Neural cell (in vitro differentiated cells): ENCODE measurements at regions not wholly inside any gene's neighbourhood (a gene's known extent, or its start where the extent isn't known, plus 50 kb on each side); places are given as distances from the start of the nearest gene placed in this dataset.

Source experiments
- H2AFZ ChIP-seq: fragments of 200-600, 300-800 bp; sonication (generic), shearing (Covaris generic); 2 replicates; pipeline ENCODE4 v1.6.0; 2014; ENCODE audit warnings: low read depth, mild to moderate bottlenecking, antibody characterized with exemption, low read length, moderate library complexity
- H3F3A ChIP-seq: fragments of 200-600 bp; shearing (Covaris generic); 2 replicates; pipeline ENCODE4 v1.6.1; 2016; ENCODE audit warnings: mild to moderate bottlenecking, moderate library complexity, mixed read lengths, antibody characterized with exemption, low read length; ENCODE audit not compliant: insufficient read depth, poor library complexity, severe bottlenecking
- H3K27ac ChIP-seq: fragments of 200-600, 300-800 bp; sonication (generic), shearing (Covaris generic); 2 replicates; pipeline ENCODE4 v1.5.1; 2014; ENCODE audit warnings: mild to moderate bottlenecking, low read length, moderate library complexity
- H3K27me3 ChIP-seq: fragments of 300-800, 200-600 bp; sonication (generic), shearing (Covaris generic); 2 replicates; pipeline ENCODE4 v1.6.0; 2014; ENCODE audit warnings: mild to moderate bottlenecking, low read depth, low read length, moderate library complexity; ENCODE audit not compliant: insufficient read depth
- H3K36me3 ChIP-seq: fragments of 300-800, 200-600 bp; sonication (generic), shearing (Covaris generic); 2 replicates; pipeline ENCODE4 v1.5.1; 2014; ENCODE audit warnings: mild to moderate bottlenecking, antibody characterized with exemption, low read length, moderate library complexity; ENCODE audit not compliant: insufficient read depth
- H3K4me2 ChIP-seq: fragments of 300-800, 200-600 bp; sonication (generic), shearing (Covaris generic); 2 replicates; pipeline ENCODE4 v1.6.0; 2014; ENCODE audit warnings: mild to moderate bottlenecking, low read length
- H3K4me3 ChIP-seq: fragments of 300-800, 200-600 bp; sonication (generic), shearing (Covaris generic); 2 replicates; pipeline ENCODE4 v1.5.1; 2014; ENCODE audit warnings: mild to moderate bottlenecking, low read length, moderate library complexity
- H3K79me2 ChIP-seq: fragments of 200-600 bp; shearing (Covaris generic); replicated peaks from 2 replicates; pipeline ENCODE4 v1.6.0; 2014; ENCODE audit warnings: mild to moderate bottlenecking, low read length, moderate library complexity; ENCODE audit not compliant: insufficient read depth
- H3K9ac ChIP-seq: fragments of 300-800, 200-600 bp; sonication (generic), shearing (Covaris generic); 2 replicates; pipeline ENCODE4 v1.6.1; 2016; ENCODE audit warnings: mild to moderate bottlenecking, low read length, mixed read lengths
- H3K9me2 ChIP-seq: fragments of 200-600 bp; shearing (Covaris generic); 2 replicates; pipeline ENCODE4 v1.6.1; 2016; ENCODE audit warnings: mild to moderate bottlenecking, low read length, mixed read lengths; ENCODE audit not compliant: insufficient read depth
- H3K9me3 ChIP-seq: fragments of 200-600, 300-800 bp; sonication (generic), shearing (Covaris generic); 2 replicates; pipeline ENCODE4 v1.6.1; 2016; ENCODE audit warnings: mild to moderate bottlenecking, mixed run types, low read length, moderate library complexity, mixed read lengths
- H4K20me1 ChIP-seq: fragments of 200-600 bp; shearing (Covaris generic); 2 replicates; pipeline ENCODE4 v1.6.1; 2016; ENCODE audit warnings: mild to moderate bottlenecking, mixed run types; ENCODE audit not compliant: insufficient read depth
- CTCF ChIP-seq: fragments of 450-650 bp; IDR thresholded peaks from 2 replicates; pipeline ENCODE4 v1.5.1; 2014; ENCODE audit warnings: antibody characterized with exemption, mild to moderate bottlenecking, moderate library complexity; ENCODE audit not compliant: poor library complexity, severe bottlenecking
- EP300 ChIP-seq: fragments of 450-650 bp; conservative IDR thresholded peaks from 2 replicates; pipeline ENCODE4 v1.6.1; 2014; ENCODE audit warnings: antibody characterized with exemption, mild to moderate bottlenecking, moderate library complexity; ENCODE audit not compliant: poor library complexity, severe bottlenecking
- EZH2 ChIP-seq: fragments of 200-600, 300-800 bp; shearing (Covaris generic), sonication (generic); IDR thresholded peaks from 2 replicates; pipeline ENCODE4 v1.6.1; 2014; ENCODE audit warnings: antibody characterized with exemption, low read length, borderline replicate concordance, mild to moderate bottlenecking; ENCODE audit not compliant: insufficient read depth, poor library complexity, severe bottlenecking
- MXI1 ChIP-seq: fragments of 450-650 bp; conservative IDR thresholded peaks from 2 replicates; pipeline ENCODE4 v1.6.1; 2014; ENCODE audit warnings: antibody characterized with exemption, mild to moderate bottlenecking; ENCODE audit not compliant: poor library complexity, severe bottlenecking
- POLR2AphosphoS5 ChIP-seq: IDR thresholded peaks from 2 replicates; pipeline ENCODE4 v1.6.1; 2012
- SMC3 ChIP-seq: fragments of 450-650 bp; conservative IDR thresholded peaks from 2 replicates; pipeline ENCODE4 v1.6.1; 2014; ENCODE audit warnings: antibody characterized with exemption, mild to moderate bottlenecking, moderate library complexity; ENCODE audit not compliant: poor library complexity
- TAF1 ChIP-seq: IDR thresholded peaks from 2 replicates; pipeline ENCODE4 v1.6.1; 2012; ENCODE audit warnings: low read depth
- TF ChIP-seq, protein P1 (sequence below): IDR thresholded peaks from 2 replicates; pipeline ENCODE4 v1.6.1; 2012; ENCODE audit warnings: borderline replicate concordance

DNA sequence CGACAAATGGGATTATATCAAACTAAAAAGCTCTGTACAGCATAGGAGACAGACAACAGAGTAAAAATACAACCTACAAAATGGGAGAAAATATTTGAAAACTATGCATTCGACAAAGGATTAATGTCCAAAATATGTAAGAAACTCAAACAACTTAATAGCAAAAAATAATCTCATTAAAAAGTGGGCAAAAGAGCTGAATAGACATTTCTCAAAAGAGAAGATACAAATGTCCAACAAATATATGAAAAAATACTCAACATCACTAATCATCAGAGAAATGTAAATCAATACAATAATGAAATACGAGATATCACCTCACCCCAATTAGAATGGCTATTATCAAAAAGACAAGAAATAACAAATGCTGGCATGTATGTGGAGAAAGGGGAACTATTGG is 272.9 kb downstream of the KLHL13 start:
- Histone ChIP-seq H3K4me2 (no peak overlapping the region), H3K27ac (no peak overlapping the region), H3K4me3 (no peak overlapping the region), H3K27me3 (no peaks in the 10 kb centered on the region), H3K36me3 (no peaks in the 10 kb centered on the region), H3K79me2 (no peaks in the 10 kb centered on the region), H2AFZ (no peak overlapping the region), H3K9ac (no peak overlapping the region), H3K9me3 (no peaks in the 10 kb centered on the region), H3F3A (no peaks in the 10 kb centered on the region), H3K9me2 (no peaks in the 10 kb centered on the region), H4K20me1 (no peaks in the 10 kb centered on the region)
- no peak for TF ChIP-seq POLR2AphosphoS5
- TF ChIP-seq, protein P1, sequence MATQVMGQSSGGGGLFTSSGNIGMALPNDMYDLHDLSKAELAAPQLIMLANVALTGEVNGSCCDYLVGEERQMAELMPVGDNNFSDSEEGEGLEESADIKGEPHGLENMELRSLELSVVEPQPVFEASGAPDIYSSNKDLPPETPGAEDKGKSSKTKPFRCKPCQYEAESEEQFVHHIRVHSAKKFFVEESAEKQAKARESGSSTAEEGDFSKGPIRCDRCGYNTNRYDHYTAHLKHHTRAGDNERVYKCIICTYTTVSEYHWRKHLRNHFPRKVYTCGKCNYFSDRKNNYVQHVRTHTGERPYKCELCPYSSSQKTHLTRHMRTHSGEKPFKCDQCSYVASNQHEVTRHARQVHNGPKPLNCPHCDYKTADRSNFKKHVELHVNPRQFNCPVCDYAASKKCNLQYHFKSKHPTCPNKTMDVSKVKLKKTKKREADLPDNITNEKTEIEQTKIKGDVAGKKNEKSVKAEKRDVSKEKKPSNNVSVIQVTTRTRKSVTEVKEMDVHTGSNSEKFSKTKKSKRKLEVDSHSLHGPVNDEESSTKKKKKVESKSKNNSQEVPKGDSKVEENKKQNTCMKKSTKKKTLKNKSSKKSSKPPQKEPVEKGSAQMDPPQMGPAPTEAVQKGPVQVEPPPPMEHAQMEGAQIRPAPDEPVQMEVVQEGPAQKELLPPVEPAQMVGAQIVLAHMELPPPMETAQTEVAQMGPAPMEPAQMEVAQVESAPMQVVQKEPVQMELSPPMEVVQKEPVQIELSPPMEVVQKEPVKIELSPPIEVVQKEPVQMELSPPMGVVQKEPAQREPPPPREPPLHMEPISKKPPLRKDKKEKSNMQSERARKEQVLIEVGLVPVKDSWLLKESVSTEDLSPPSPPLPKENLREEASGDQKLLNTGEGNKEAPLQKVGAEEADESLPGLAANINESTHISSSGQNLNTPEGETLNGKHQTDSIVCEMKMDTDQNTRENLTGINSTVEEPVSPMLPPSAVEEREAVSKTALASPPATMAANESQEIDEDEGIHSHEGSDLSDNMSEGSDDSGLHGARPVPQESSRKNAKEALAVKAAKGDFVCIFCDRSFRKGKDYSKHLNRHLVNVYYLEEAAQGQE, result no peak
- TF ChIP-seq EP300, result no peak
- TF ChIP-seq CTCF, result no peak
- no peak for TF ChIP-seq SMC3
- no peak for TF ChIP-seq TAF1
- no peak for TF ChIP-seq EZH2

DNA sequence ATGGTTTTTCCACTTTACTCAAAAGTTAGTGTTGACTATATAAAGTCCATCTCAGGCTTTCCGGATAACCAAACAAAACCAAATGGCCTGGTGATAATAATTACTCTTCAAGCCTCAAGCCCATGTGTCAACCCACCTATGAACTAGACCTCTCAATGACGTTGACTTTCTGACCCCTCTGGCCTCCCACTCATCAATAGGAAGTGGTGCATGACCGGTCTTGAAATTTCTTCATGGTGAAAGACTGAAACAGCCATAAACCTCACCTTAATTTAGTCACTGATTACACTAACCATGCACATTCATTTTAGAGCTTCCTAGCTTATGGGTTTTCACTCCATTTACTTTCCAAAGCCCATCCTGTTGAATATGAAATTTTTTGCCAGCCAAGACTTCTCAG is 276.0 kb downstream of the KLHL13 start:
- Histone ChIP-seq H3K79me2 (no peaks in the 10 kb centered on the region), H4K20me1 (no peaks in the 10 kb centered on the region), H3K4me3 (no peak overlapping the region), H3K9ac (no peak overlapping the region), H3F3A (no peaks in the 10 kb centered on the region), H3K27ac (no peak overlapping the region), H3K9me3 (no peaks in the 10 kb centered on the region), H3K4me2 (no peak overlapping the region), H3K9me2 (no peaks in the 10 kb centered on the region), H3K36me3 (no peaks in the 10 kb centered on the region), H2AFZ (no peak overlapping the region), H3K27me3 (no peaks in the 10 kb centered on the region)
- TF ChIP-seq TAF1, result no peak
- no peak for TF ChIP-seq SMC3
- TF ChIP-seq EP300, result no peak
- TF ChIP-seq POLR2AphosphoS5, result no peak
- TF ChIP-seq EZH2, result no peak
- TF ChIP-seq MXI1, result no peak

DNA sequence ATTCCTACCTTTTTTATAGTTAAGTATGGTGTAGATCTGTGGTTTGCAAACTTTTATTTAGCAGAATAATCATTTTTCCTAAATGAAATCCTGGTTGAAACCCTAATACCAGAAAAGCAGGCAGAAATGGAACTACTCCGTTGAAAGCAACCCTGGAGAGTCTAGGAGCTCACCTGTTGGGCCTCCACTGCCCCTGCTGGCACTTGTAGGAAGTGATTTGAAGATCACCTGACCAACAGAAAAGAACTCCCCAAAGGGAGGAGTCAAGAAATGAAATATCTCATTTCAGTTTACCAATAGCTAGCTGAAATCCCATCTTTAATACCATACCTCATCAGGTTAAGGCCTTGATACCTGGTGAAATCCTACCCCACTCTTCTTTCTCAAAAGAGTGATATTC is 277.1 kb downstream of the KLHL13 start:
- Histone ChIP-seq H3K36me3 (no peaks in the 10 kb centered on the region), H3K9ac (no peak overlapping the region), H3K4me3 (no peak overlapping the region), H3K9me3 (no peaks in the 10 kb centered on the region), H3K27me3 (no peaks in the 10 kb centered on the region), H3K4me2 (no peak overlapping the region), H2AFZ (no peak overlapping the region), H3K79me2 (no peaks in the 10 kb centered on the region), H4K20me1 (no peaks in the 10 kb centered on the region), H3F3A (no peaks in the 10 kb centered on the region), H3K27ac (no peak overlapping the region), H3K9me2 (no peaks in the 10 kb centered on the region)
- TF ChIP-seq MXI1 (no peak), CTCF (no peak), EZH2 (no peak), TAF1 (no peak)
